Omental fat pad (tissue), 3 donors: ENCODE measurements at regions not wholly inside any gene's neighbourhood (a gene's known extent, or its start where the extent isn't known, plus 50 kb on each side); places are given as distances from the start of the nearest gene placed in this dataset.

Experiments used
- ATAC-seq: fragments of 150-250 bp; one replicate; pipeline ENCODE4 v1.9.1; 2016; ENCODE audit warnings: mild to moderate bottlenecking, moderate library complexity; ENCODE audit not compliant: low FRiP score
- DNase-seq: peaks from one replicate; pipeline ENCODE4 v3.0.0-alpha.2; 2019; ENCODE audit warnings: low spot score
- TF ChIP-seq, protein P1 (sequence below), 3 donors: fragments of 450-650 bp; IDR thresholded peaks; one replicate each; pipeline ENCODE4 v1.5.1; 2016 to 2017; ENCODE audit warnings: antibody characterized with exemption in 3 of 3, mild to moderate bottlenecking in 3 of 3, moderate library complexity in 2 of 3

DNA sequence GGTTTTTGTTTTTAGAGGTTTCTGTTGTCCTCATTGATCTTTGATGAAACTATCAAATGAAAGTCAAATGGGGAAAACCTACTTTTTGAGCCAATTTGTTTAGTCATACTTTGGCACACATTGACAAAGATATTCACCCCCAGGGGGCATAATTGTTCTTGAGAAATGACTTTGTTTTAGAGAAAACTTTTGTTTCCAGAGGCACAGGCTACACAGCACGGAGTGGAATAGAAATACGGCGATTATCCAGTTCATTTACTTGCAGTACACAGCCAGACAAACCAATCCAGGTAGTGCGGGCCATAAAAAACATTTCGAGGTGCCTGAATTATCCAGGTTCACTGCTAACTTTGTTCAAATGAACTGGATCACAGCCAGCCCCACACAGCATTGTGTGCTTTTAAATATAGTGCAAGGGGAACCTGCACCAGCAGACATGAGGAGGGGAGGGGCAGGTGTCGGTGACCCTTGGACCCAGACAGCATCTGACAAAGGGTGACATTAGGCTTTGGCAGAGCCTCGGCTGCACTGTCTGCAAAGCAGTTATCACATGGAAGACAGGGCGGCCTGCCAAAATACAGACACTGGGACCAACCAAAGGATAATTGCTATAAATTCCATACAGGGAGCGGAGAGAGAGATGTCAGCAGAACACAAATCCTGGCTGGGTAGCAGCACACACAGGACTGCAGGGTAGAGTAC is 179.6 kb upstream of the NOCT start:
- ATAC-seq: no peak
- no peak for DNase-seq
- TF ChIP-seq, protein P1, sequence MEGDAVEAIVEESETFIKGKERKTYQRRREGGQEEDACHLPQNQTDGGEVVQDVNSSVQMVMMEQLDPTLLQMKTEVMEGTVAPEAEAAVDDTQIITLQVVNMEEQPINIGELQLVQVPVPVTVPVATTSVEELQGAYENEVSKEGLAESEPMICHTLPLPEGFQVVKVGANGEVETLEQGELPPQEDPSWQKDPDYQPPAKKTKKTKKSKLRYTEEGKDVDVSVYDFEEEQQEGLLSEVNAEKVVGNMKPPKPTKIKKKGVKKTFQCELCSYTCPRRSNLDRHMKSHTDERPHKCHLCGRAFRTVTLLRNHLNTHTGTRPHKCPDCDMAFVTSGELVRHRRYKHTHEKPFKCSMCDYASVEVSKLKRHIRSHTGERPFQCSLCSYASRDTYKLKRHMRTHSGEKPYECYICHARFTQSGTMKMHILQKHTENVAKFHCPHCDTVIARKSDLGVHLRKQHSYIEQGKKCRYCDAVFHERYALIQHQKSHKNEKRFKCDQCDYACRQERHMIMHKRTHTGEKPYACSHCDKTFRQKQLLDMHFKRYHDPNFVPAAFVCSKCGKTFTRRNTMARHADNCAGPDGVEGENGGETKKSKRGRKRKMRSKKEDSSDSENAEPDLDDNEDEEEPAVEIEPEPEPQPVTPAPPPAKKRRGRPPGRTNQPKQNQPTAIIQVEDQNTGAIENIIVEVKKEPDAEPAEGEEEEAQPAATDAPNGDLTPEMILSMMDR (IDR thresholded peaks at IDR 0.05): no peak

DNA sequence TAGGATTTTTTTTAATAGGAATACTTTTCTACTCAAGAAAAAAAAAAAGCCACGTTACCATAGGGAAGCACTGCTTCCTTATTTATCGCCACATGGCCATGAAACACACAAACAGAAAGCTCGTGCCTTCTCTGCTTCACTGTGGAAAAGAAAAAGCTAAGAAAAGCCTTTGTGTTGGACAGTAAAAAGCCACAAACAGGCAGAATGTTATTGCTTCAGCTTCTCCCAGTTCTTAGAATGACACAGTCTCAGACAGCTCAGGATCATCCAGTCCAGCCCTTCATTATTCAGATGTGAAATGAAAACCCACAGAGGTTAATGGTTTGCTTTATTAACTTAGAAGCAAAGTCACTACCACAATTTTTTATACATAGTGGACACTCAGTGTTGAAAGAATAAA is 181.6 kb upstream of the NOCT start:
- TF ChIP-seq, protein P1 (IDR thresholded peaks at IDR 0.05): no peak
- ATAC-seq: no peak
- DNase-seq: no peak

DNA sequence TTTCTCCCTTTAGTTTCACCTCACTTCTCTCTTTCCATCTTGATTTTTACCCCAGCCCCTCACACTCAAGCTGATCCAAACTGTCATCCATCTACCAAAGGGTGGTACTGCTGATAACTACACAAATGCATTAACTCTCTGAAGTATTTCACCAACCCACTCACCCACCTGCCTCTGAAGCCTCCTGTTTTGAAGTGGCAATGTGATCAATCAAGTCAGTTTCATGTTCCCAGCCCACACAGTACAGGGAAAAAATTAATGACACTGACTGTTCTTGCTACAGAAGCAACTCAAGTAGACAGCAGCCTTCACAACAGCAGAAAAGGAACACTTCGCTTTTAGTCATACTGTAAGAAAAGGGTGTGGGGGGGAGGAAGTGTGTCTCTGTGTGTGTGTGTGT is 183.0 kb upstream of the NOCT start:
- no peak for DNase-seq
- ATAC-seq: no peak
- TF ChIP-seq, protein P1 (IDR thresholded peaks at IDR 0.05): no peak

DNA sequence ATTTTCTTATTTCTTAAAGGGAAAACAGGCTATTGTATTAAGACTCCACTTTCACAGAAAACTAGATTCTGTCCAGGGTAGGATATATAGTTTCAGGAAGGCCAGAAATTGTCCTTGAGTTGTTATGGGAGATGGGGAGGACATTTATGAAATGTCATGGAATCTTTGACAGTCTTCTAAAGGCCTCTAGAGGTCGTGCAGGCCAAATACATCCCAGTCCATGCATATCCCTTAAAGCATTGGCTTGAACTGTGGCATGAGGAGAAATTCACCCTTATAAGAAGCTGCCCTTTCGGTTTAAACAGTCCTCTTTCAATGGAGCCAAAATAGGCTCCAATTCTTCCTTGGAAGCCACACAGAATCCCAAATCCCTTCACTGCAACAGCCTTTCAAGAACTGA is 183.6 kb upstream of the NOCT start:
- TF ChIP-seq, protein P1 (IDR thresholded peaks at IDR 0.05): no peak
- no peak for ATAC-seq

DNA sequence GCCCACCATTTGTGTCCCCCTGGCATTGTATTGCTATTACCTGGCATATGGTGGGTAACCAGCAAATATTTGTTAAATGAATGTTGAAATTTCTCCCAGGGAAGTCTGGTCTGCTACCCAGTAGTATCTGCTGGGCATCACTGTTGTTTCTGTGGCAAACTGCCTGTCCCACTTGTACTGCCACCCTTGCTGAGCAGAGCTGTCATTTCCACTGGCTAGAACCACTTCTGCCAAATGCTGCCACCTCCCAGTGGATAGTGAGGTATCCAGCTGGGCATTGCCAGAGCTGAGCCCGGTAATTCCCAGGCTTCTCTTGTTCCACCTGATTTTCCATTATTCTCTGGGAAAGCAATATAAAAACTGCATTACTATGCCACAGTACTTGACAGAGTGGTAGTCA is 186.7 kb upstream of the NOCT start:
- no peak for ATAC-seq
- TF ChIP-seq, protein P1 (IDR thresholded peaks at IDR 0.05): no peak
- no peak for DNase-seq

More for the DNA sequence above, 183.6 kb upstream of the NOCT start:
- DNase-seq: no peak

DNA sequence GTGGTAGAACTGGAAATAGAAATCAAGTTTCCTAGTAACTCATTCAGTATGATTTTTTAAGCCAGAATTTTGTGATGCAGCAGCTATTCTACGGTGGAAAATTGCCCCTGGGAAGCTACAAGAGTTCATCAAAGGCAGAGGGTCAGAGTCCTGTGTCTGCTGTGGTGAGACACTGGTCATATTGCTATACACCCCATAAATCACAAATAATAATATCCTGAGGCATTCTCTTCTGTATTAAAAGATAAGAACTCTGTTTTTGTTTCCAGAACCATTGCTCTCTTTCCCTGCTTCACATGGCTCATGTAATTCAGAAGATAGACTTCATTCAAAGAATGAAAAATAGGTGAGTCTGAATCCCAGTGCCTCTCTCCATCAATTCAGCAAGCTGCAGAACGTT is 188.8 kb upstream of the NOCT start:
- ATAC-seq (no peak), DNase-seq (no peak)
- TF ChIP-seq, protein P1 (IDR thresholded peaks at IDR 0.05): no peak

DNA sequence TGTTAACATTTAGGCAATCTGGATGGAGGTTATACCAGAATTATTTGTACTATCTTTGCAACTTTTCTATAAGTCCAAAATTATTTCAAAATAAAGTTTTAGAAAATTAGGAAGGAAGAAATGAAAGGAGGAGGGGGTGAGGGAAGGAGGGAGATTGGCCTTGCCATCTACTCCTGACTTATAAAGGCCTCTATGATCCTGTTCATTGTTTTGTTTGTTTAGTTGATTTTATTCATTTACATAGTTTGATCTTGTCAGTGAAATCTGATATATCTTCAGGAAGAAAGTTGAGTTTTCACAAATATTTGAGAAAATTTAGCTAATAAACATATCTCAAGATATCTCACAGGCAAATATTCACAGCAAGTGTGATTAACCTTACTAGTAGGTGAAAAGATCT is 189.3 kb upstream of the NOCT start:
- TF ChIP-seq, protein P1 (IDR thresholded peaks at IDR 0.05): no peak
- no peak for DNase-seq
- ATAC-seq: no peak
